Vagina (tissue), 2 donors: ENCODE measurements at regions not wholly inside any gene's neighbourhood (a gene's known extent, or its start where the extent isn't known, plus 50 kb on each side); places are given as distances from the start of the nearest gene placed in this dataset.

ENCODE experiments used
- POLR2A ChIP-seq, 2 donors: fragments of 450-650 bp; IDR thresholded peaks; one replicate each; pipeline ENCODE4 v1.6.1; 2017; ENCODE audit warnings: antibody characterized with exemption in 2 of 2, mild to moderate bottlenecking in 2 of 2, moderate library complexity in 2 of 2
- POLR2AphosphoS5 ChIP-seq, 2 donors: sonication (generic); formaldehyde crosslinking; IDR thresholded peaks; one replicate each; pipeline ENCODE4 v1.9.0; 2017; ENCODE audit warnings: antibody characterized with exemption in 2 of 2, mild to moderate bottlenecking in 2 of 2, low read depth in 1 of 2; ENCODE audit not compliant: insufficient read depth in 1 of 2
- TF ChIP-seq, protein P1 (sequence below), 3 experiments: fragments of 450-650 bp in 2 of 3; fragments of 200-600 bp in 1 of 3; sonication (generic) in 1 of 3; IDR thresholded peaks; one replicate each; pipeline ENCODE4 v1.5.1; 2017 to 2019; ENCODE audit warnings: antibody characterized with exemption in 3 of 3, mild to moderate bottlenecking in 2 of 3, moderate library complexity in 2 of 3

DNA sequence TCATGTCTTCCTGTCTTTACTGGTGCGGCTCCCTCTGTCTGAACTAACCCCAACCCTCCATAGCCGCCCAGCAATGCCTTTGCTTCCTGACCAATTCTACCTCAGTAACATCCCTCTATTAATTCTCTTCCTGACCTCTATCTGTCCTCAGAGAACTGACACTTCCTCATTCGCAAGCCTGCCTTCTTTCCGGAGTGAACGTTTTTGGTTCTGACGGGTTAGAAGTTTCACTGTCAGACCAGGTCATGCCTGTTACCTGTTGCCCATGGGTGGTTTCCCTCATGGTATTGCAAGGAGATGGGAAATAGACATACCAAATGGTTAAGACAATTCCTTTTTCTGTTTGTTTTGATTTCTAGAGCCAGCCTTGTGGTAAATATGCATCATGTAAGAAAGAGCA, 453.4 kb upstream of the SLC14A2 start:
- TF ChIP-seq, protein P1, sequence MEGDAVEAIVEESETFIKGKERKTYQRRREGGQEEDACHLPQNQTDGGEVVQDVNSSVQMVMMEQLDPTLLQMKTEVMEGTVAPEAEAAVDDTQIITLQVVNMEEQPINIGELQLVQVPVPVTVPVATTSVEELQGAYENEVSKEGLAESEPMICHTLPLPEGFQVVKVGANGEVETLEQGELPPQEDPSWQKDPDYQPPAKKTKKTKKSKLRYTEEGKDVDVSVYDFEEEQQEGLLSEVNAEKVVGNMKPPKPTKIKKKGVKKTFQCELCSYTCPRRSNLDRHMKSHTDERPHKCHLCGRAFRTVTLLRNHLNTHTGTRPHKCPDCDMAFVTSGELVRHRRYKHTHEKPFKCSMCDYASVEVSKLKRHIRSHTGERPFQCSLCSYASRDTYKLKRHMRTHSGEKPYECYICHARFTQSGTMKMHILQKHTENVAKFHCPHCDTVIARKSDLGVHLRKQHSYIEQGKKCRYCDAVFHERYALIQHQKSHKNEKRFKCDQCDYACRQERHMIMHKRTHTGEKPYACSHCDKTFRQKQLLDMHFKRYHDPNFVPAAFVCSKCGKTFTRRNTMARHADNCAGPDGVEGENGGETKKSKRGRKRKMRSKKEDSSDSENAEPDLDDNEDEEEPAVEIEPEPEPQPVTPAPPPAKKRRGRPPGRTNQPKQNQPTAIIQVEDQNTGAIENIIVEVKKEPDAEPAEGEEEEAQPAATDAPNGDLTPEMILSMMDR (IDR thresholded peaks at IDR 0.05): no peak
- no peak for TF ChIP-seq POLR2A (IDR thresholded peaks at IDR 0.05)
- no peak for TF ChIP-seq POLR2AphosphoS5 (IDR thresholded peaks at IDR 0.05; ENCODE audit: insufficient read depth in 1 of 2, low read depth in 1 of 2)
